Activated T-helper 2 cell treated with anti-CD3 and anti-CD28 coated beads, Interferon-gamma antibody, Interleukin-2, Interleukin-4, amounts not matched to agents 10 μg/mL and 5 μg/mL and 100 μg/mL, durations not matched to agents 14 hours and 24 hours and 36 hours (primary cell): ENCODE measurements at regions not wholly inside any gene's neighbourhood (a gene's known extent, or its start where the extent isn't known, plus 50 kb on each side); places are given as distances from the start of the nearest gene placed in this dataset.

Experiments used
- DNase-seq: peaks from one replicate; pipeline ENCODE4 v3.0.0; 2021; ENCODE audit warnings: low spot score
- H3K27ac Mint-ChIP-seq: one replicate; pipeline ENCODE4 v1.8.0; 2021; ENCODE audit warnings: mixed read lengths
- H3K27me3 Mint-ChIP-seq: one replicate; pipeline ENCODE4 v1.8.0; 2021; ENCODE audit warnings: low read depth, mixed read lengths
- H3K36me3 Mint-ChIP-seq: one replicate; pipeline ENCODE4 v1.8.0; 2021; ENCODE audit warnings: low read depth, mixed read lengths
- H3K4me1 Mint-ChIP-seq: one replicate; pipeline ENCODE4 v1.8.0; 2021; ENCODE audit warnings: low read depth, mixed read lengths
- H3K4me3 Mint-ChIP-seq: one replicate; pipeline ENCODE4 v1.8.0; 2021; ENCODE audit warnings: low read depth, mild to moderate bottlenecking, moderate library complexity, mixed read lengths
- H3K9me3 Mint-ChIP-seq: one replicate; pipeline ENCODE4 v1.8.0; 2021; ENCODE audit warnings: mixed read lengths
- intact Hi-C: fragments of 100-400 bp; cut with micrococcal nuclease; formaldehyde crosslinking; loops from one replicate; pipeline ENCODE4 v1.15.1; 2023

GRCh38 chr4:31075969-31076368 is 355.8 kb downstream of the PCDH7 start:
- no peak for DNase-seq
- Mint-ChIP-seq H3K27ac (no peak overlapping the region), H3K4me1 (no peaks in the 10 kb centered on the region), H3K4me3 (no peak overlapping the region), H3K27me3 (no peaks in the 10 kb centered on the region), H3K36me3 (no peaks in the 10 kb centered on the region), H3K9me3 (peaks cover 29% of the 10 kb centered on the region)
- intact Hi-C loops = no loop called here

GRCh38 chr4:31078661-31079060 is 358.5 kb downstream of the PCDH7 start:
- H3K36me3 Mint-ChIP-seq = no peaks in the 10 kb centered on the region
- no peaks in the 10 kb centered on the region for H3K4me1 Mint-ChIP-seq
- no peak overlapping the region for H3K27ac Mint-ChIP-seq
- no peak overlapping the region for H3K4me3 Mint-ChIP-seq
- intact Hi-C loops = no loop called here
- H3K27me3 Mint-ChIP-seq = no peaks in the 10 kb centered on the region
- no peak for DNase-seq
- H3K9me3 Mint-ChIP-seq = peaks cover 30% of the 10 kb centered on the region

- Mint-ChIP-seq H3K4me1 (no peaks in the 10 kb centered on the region), H3K4me3 (no peak overlapping the region), H3K9me3 (peaks cover 22% of the 10 kb centered on the region), H3K36me3 (no peaks in the 10 kb centered on the region), H3K27me3 (no peaks in the 10 kb centered on the region), H3K27ac (no peak overlapping the region)
- no peak for DNase-seq
- intact Hi-C loops = no loop called here
These were observed 360.7 kb downstream of the PCDH7 start for GRCh38 chr4:31080887-31081286.

- Mint-ChIP-seq H3K4me3 (no peak overlapping the region), H3K36me3 (no peaks in the 10 kb centered on the region), H3K27me3 (no peaks in the 10 kb centered on the region), H3K27ac (no peak overlapping the region), H3K9me3 (peaks cover 22% of the 10 kb centered on the region), H3K4me1 (no peaks in the 10 kb centered on the region)
- intact Hi-C loops = no loop called here
- DNase-seq = no peak
These were observed 361.2 kb downstream of the PCDH7 start for GRCh38 chr4:31081366-31081765.

GRCh38 chr4:31083456-31083855 is 363.3 kb downstream of the PCDH7 start:
- DNase-seq = no peak
- Mint-ChIP-seq H3K9me3 (peaks cover 23% of the 10 kb centered on the region), H3K27ac (no peak overlapping the region), H3K36me3 (no peaks in the 10 kb centered on the region), H3K4me1 (no peaks in the 10 kb centered on the region), H3K27me3 (no peaks in the 10 kb centered on the region), H3K4me3 (no peak overlapping the region)
- intact Hi-C loops = no loop called here

GRCh38 chr4:31084806-31085416 is 364.7 kb downstream of the PCDH7 start:
- H3K9me3 Mint-ChIP-seq = peaks cover 17% of the 10 kb centered on the region
- no peak overlapping the region for H3K27ac Mint-ChIP-seq
- no peak overlapping the region for H3K4me3 Mint-ChIP-seq
- no peak for DNase-seq
- H3K27me3 Mint-ChIP-seq = no peaks in the 10 kb centered on the region
- no peaks in the 10 kb centered on the region for H3K4me1 Mint-ChIP-seq
- intact Hi-C loops = no loop called here
- H3K36me3 Mint-ChIP-seq = no peaks in the 10 kb centered on the region

GRCh38 chr4:31085689-31086088 is 365.5 kb downstream of the PCDH7 start:
- no peaks in the 10 kb centered on the region for H3K36me3 Mint-ChIP-seq
- H3K9me3 Mint-ChIP-seq = peaks cover 17% of the 10 kb centered on the region
- H3K4me1 Mint-ChIP-seq = no peaks in the 10 kb centered on the region
- H3K4me3 Mint-ChIP-seq = no peak overlapping the region
- intact Hi-C loops = no loop called here
- no peaks in the 10 kb centered on the region for H3K27me3 Mint-ChIP-seq
- H3K27ac Mint-ChIP-seq = no peak overlapping the region
- no peak for DNase-seq

- no peaks in the 10 kb centered on the region for H3K4me1 Mint-ChIP-seq
- no peak for DNase-seq
- peaks cover 14% of the 10 kb centered on the region for H3K9me3 Mint-ChIP-seq
- no peaks in the 10 kb centered on the region for H3K36me3 Mint-ChIP-seq
- intact Hi-C loops = no loop called here
- no peaks in the 10 kb centered on the region for H3K27me3 Mint-ChIP-seq
- no peak overlapping the region for H3K4me3 Mint-ChIP-seq
- H3K27ac Mint-ChIP-seq = no peak overlapping the region
These were observed 366.7 kb downstream of the PCDH7 start for GRCh38 chr4:31086756-31087330.

GRCh38 chr4:31088600-31089230 is 368.5 kb downstream of the PCDH7 start:
- intact Hi-C loops = no loop called here
- Mint-ChIP-seq H3K27ac (no peak overlapping the region), H3K4me3 (no peak overlapping the region), H3K27me3 (no peaks in the 10 kb centered on the region), H3K9me3 (peaks cover 18% of the 10 kb centered on the region), H3K36me3 (no peaks in the 10 kb centered on the region), H3K4me1 (no peaks in the 10 kb centered on the region)
- DNase-seq = no peak

GRCh38 chr4:31089815-31090214 is 369.6 kb downstream of the PCDH7 start:
- Mint-ChIP-seq H3K27ac (no peak overlapping the region), H3K4me3 (no peak overlapping the region), H3K27me3 (no peaks in the 10 kb centered on the region), H3K36me3 (no peaks in the 10 kb centered on the region), H3K9me3 (peaks cover 23% of the 10 kb centered on the region), H3K4me1 (no peaks in the 10 kb centered on the region)
- DNase-seq = no peak
- intact Hi-C loops = no loop called here

GRCh38 chr4:31094474-31094873 is 374.3 kb downstream of the PCDH7 start:
- Mint-ChIP-seq H3K36me3 (no peaks in the 10 kb centered on the region), H3K4me3 (no peak overlapping the region)

GRCh38 chr4:31097999-31098398 is 377.8 kb downstream of the PCDH7 start:
- no peak for DNase-seq
- H3K27me3 Mint-ChIP-seq = no peaks in the 10 kb centered on the region
- intact Hi-C loops = no loop called here
- H3K27ac Mint-ChIP-seq = no peak overlapping the region
- H3K9me3 Mint-ChIP-seq = peaks cover 19% of the 10 kb centered on the region
- H3K4me1 Mint-ChIP-seq = no peaks in the 10 kb centered on the region
- H3K36me3 Mint-ChIP-seq = no peaks in the 10 kb centered on the region
- H3K4me3 Mint-ChIP-seq = no peak overlapping the region

More at GRCh38 chr4:31094474-31094873, 374.3 kb downstream of the PCDH7 start:
- no peaks in the 10 kb centered on the region for H3K4me1 Mint-ChIP-seq
- H3K9me3 Mint-ChIP-seq = peaks cover 20% of the 10 kb centered on the region
- no peak for DNase-seq
- H3K27me3 Mint-ChIP-seq = no peaks in the 10 kb centered on the region
- H3K27ac Mint-ChIP-seq = no peak overlapping the region
- intact Hi-C loops = no loop called here

GRCh38 chr4:31100536-31100935 is 380.4 kb downstream of the PCDH7 start:
- no peaks in the 10 kb centered on the region for H3K4me1 Mint-ChIP-seq
- H3K27ac Mint-ChIP-seq = no peak overlapping the region
- peaks cover 27% of the 10 kb centered on the region for H3K9me3 Mint-ChIP-seq
- DNase-seq = no peak
- no peak overlapping the region for H3K4me3 Mint-ChIP-seq
- H3K36me3 Mint-ChIP-seq = no peaks in the 10 kb centered on the region
- intact Hi-C loops = no loop called here
- no peaks in the 10 kb centered on the region for H3K27me3 Mint-ChIP-seq
